PFSK-1 (cell line): ENCODE measurements at regions not wholly inside any gene's neighbourhood (a gene's known extent, or its start where the extent isn't known, plus 50 kb on each side); places are given as distances from the start of the nearest gene placed in this dataset.

Source experiments
- FOXP2 ChIP-seq: optimal IDR thresholded peaks from 2 replicates; pipeline ENCODE3; 2011; ENCODE audit warnings: borderline replicate concordance, control low read depth, inconsistent platforms; ENCODE audit not compliant: insufficient read depth; ENCODE audit errors: extremely low read length, extremely low read depth
- POLR2AphosphoS5 ChIP-seq: IDR thresholded peaks from 2 replicates; pipeline ENCODE4 v1.6.1; 2012; ENCODE audit warnings: low read depth, mild to moderate bottlenecking, control low read depth, low read length, moderate library complexity
- SIN3A ChIP-seq: IDR thresholded peaks from 2 replicates; pipeline ENCODE4 v1.6.1; 2012; ENCODE audit warnings: mild to moderate bottlenecking, low read length, moderate library complexity, borderline replicate concordance; ENCODE audit not compliant: insufficient read depth
- TAF1 ChIP-seq: IDR thresholded peaks from 2 replicates; pipeline ENCODE4 v1.6.1; 2012; ENCODE audit warnings: low read length, control low read depth, borderline replicate concordance; ENCODE audit not compliant: insufficient read depth
- TF ChIP-seq, protein P1 (sequence below), 2 experiments: IDR thresholded peaks; 2 replicates each; pipeline versions ENCODE4 v1.6.1 to v1.8.0; 2011 to 2012; ENCODE audit warnings: low read depth in 2 of 2, low read length in 2 of 2, control low read depth in 1 of 2, inconsistent platforms in 1 of 2, mild to moderate bottlenecking in 1 of 2, moderate library complexity in 1 of 2; ENCODE audit not compliant: insufficient read depth in 1 of 2

GRCh38 chr6:156421301-156421700 is 355.9 kb upstream of the ARID1B start:
- TF ChIP-seq, protein P1, sequence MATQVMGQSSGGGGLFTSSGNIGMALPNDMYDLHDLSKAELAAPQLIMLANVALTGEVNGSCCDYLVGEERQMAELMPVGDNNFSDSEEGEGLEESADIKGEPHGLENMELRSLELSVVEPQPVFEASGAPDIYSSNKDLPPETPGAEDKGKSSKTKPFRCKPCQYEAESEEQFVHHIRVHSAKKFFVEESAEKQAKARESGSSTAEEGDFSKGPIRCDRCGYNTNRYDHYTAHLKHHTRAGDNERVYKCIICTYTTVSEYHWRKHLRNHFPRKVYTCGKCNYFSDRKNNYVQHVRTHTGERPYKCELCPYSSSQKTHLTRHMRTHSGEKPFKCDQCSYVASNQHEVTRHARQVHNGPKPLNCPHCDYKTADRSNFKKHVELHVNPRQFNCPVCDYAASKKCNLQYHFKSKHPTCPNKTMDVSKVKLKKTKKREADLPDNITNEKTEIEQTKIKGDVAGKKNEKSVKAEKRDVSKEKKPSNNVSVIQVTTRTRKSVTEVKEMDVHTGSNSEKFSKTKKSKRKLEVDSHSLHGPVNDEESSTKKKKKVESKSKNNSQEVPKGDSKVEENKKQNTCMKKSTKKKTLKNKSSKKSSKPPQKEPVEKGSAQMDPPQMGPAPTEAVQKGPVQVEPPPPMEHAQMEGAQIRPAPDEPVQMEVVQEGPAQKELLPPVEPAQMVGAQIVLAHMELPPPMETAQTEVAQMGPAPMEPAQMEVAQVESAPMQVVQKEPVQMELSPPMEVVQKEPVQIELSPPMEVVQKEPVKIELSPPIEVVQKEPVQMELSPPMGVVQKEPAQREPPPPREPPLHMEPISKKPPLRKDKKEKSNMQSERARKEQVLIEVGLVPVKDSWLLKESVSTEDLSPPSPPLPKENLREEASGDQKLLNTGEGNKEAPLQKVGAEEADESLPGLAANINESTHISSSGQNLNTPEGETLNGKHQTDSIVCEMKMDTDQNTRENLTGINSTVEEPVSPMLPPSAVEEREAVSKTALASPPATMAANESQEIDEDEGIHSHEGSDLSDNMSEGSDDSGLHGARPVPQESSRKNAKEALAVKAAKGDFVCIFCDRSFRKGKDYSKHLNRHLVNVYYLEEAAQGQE (IDR thresholded peaks at IDR 0.05; ENCODE audit: insufficient read depth in 1 of 2, low read depth in 2 of 2, low read length in 2 of 2), result 0 out of 4 replicates have a peak, but pooled peaks of 1 of the 2 experiments have one; percentile 16
- 0 out of 2 replicates have a peak, but pooled peaks have one; percentile 21 for TF ChIP-seq POLR2AphosphoS5

DNA sequence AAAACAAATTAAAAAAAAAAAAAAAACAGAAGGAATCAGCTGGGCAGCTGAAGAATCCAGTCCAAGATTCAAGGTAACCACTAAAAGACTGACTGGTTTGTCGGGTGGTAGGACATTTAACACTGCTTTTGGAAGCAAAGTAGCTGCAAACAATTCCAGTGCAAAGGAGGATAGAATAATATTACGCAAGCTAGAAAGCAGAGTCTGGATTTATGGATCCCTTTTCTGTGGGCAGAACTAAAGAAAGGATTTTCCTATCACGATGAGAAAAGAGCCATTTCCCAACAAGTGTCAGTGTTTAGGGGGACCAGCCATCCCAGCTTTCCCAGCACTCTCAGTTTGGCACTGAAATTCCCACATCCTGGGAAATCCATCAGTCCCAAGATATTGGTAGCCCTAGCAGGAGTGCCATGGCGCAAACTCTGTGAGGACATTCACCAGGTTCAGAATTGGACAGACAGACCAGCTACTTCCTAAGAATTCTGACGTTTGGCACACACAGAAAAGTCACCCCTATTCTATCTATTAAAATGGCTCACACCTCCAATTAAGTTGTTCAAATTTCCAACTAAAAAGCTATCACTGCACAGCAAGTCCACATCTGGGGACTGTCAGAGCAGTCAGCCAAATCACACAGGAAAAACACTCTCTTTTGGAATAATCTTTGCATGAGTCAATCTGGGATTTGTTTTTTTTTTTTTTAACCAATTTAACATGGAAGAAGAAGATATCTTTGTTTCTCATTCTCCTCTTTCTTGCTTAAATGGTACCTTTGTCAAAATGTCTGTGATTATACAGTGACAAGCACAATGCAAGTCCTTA is 356.8 kb upstream of the ARID1B start:
- TF ChIP-seq SIN3A (no peak), FOXP2 (no peak), POLR2AphosphoS5 (no peak), TAF1 (no peak)
- TF ChIP-seq, protein P1 (IDR thresholded peaks at IDR 0.05; ENCODE audit: insufficient read depth in 1 of 2, low read depth in 2 of 2, low read length in 2 of 2), result no peak

DNA sequence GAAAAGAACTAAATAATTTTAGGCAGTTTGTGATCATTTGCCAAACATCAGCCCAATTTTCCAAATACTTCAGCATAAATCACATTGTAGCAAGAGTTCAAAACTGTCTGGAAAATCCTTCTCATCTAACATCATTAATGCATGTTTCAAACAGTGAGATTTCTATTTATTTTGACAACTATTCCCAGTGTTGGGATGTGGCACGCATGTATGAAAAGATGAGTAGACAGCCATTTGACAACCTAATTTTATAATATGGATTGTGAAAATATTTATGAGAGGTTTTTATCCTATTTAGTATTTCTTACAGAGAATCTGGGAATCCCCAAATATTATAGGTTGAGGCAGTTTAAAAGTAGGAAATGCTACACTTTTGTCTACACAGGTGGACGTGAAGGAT is 357.6 kb upstream of the ARID1B start:
- TF ChIP-seq TAF1 (no peak), SIN3A (no peak), POLR2AphosphoS5 (no peak), FOXP2 (no peak)
- TF ChIP-seq, protein P1 (IDR thresholded peaks at IDR 0.05; ENCODE audit: insufficient read depth in 1 of 2, low read depth in 2 of 2, low read length in 2 of 2), result no peak

DNA sequence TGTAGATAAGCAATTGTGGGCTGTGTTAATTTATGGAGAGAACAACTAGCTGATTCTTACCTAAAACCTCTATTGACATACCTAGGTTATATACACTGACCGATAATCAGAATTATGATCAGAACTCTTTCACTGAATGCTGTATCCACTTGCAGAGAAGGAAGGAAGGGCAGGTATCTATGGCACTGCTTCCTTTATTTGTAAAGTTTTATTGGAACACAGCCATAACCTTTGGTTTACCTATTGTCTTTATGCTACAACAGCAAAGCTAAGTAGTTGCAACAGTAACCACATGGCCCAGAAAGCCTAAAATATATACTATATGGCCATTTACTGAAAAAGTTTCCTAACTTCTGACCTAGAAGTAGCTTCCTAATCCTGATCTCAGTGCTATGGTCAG is 358.9 kb upstream of the ARID1B start:
- TF ChIP-seq POLR2AphosphoS5, result no peak
- no peak for TF ChIP-seq FOXP2
- TF ChIP-seq TAF1, result no peak
- TF ChIP-seq, protein P1 (IDR thresholded peaks at IDR 0.05; ENCODE audit: insufficient read depth in 1 of 2, low read depth in 2 of 2, low read length in 2 of 2), result no peak
- no peak for TF ChIP-seq SIN3A

DNA sequence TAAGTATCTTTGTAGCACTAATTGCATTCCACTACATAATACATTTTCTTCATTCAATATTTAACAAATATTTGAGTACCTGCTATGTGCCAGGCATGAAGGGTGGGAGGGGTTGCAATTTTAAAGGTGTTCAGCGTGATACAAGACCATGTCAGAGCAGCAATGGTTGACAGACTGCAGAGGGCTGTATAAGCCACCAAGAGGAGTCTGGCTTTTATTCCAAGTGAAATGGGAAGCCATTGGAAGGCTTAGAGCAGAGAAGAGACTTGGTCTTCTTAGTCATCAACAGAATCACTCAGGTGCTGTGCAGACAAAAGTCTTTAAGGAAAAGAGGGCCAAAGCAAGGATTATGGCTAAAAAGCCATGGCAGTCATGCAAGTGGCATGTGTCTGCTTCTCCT is 360.8 kb upstream of the ARID1B start:
- TF ChIP-seq FOXP2 (no peak), TAF1 (no peak), POLR2AphosphoS5 (no peak), SIN3A (no peak)
- TF ChIP-seq, protein P1 (IDR thresholded peaks at IDR 0.05; ENCODE audit: insufficient read depth in 1 of 2, low read depth in 2 of 2, low read length in 2 of 2), result no peak
